NCI-H226 (cell line): ENCODE measurements at regions not wholly inside any gene's neighbourhood (a gene's known extent, or its start where the extent isn't known, plus 50 kb on each side); places are given as distances from the start of the nearest gene placed in this dataset.
A peak's percentile ranks its signal among the peaks of the same experiment; 100 is the strongest.

ENCODE experiments used
- DNase-seq: peaks from one replicate; pipeline ENCODE4 v3.0.0-alpha.2; 2015

GRCh38 chr16:66169817-66170216 is 196.7 kb upstream of the CDH5 start:
- no peak for DNase-seq

- DNase-seq: no peak
Observed at GRCh38 chr16:66168777-66169176, 197.7 kb upstream of the CDH5 start.

GRCh38 chr16:66167564-66168291 is 198.8 kb upstream of the CDH5 start:
- DNase-seq: peak; percentile 99

- peak; percentile 64 for DNase-seq
Observed at GRCh38 chr16:66166490-66166889, 200.0 kb upstream of the CDH5 start.

- DNase-seq: no peak
Observed at GRCh38 chr16:66165879-66166278, 200.6 kb upstream of the CDH5 start.

GRCh38 chr16:66164581-66165247 is 201.8 kb upstream of the CDH5 start:
- DNase-seq: no peak

- no peak for DNase-seq
Observed at GRCh38 chr16:66162821-66163220, 203.7 kb upstream of the CDH5 start.

GRCh38 chr16:66161942-66162341 is 204.5 kb upstream of the CDH5 start:
- no peak for DNase-seq

GRCh38 chr16:66161269-66161668 is 205.2 kb upstream of the CDH5 start:
- DNase-seq: no peak

- DNase-seq: no peak
Observed at GRCh38 chr16:66159987-66160386, 206.5 kb upstream of the CDH5 start.

GRCh38 chr16:66156538-66156937 is 210.0 kb upstream of the CDH5 start:
- no peak for DNase-seq

- no peak for DNase-seq
Observed at GRCh38 chr16:66155933-66156332, 210.6 kb upstream of the CDH5 start.

GRCh38 chr16:66154801-66155200 is 211.7 kb upstream of the CDH5 start:
- no peak for DNase-seq

GRCh38 chr16:66152823-66153393 is 213.6 kb upstream of the CDH5 start:
- no peak for DNase-seq

- DNase-seq: no peak
Observed at GRCh38 chr16:66152181-66152580, 214.3 kb upstream of the CDH5 start.

GRCh38 chr16:66150698-66151482 is 215.6 kb upstream of the CDH5 start:
- DNase-seq: no peak

- no peak for DNase-seq
Observed at GRCh38 chr16:66147291-66147690, 219.2 kb upstream of the CDH5 start.

- DNase-seq: no peak
Observed at GRCh38 chr16:66146798-66147197, 219.7 kb upstream of the CDH5 start.

GRCh38 chr16:66144641-66145040 is 221.8 kb upstream of the CDH5 start:
- no peak for DNase-seq

GRCh38 chr16:66143415-66143814 is 223.1 kb upstream of the CDH5 start:
- DNase-seq: no peak

GRCh38 chr16:66141885-66142284 is 224.6 kb upstream of the CDH5 start:
- no peak for DNase-seq

- no peak for DNase-seq
Observed at GRCh38 chr16:66137853-66138252, 228.6 kb upstream of the CDH5 start.

- no peak for DNase-seq
Observed at GRCh38 chr16:66136841-66137240, 229.7 kb upstream of the CDH5 start.

GRCh38 chr16:66135838-66136237 is 230.7 kb upstream of the CDH5 start:
- no peak for DNase-seq
